ENCODE measurements at regions not wholly inside any gene's neighbourhood (a gene's known extent, or its start where the extent isn't known, plus 50 kb on each side); places are given as distances from the start of the nearest gene placed in this dataset.

DNA sequence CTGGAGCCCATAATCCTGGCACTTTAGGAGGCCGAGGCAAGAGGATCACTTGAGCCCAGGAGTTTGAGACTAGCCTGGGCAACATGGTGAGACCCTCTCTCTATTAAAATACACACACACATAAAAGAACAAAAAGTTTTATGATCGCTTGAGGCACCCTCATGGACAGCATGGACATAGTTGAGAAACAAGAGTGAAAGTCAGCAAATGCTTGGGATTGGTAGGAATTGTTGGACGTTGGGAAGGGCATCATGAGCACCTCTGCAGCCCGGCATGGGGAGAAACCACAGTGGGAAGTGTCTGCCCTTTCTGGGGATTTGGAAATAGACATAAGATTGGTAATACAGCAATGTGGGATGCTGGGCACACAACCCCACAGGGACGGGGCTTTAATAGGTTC, 231.9 kb upstream of the FOXN3 start:
- Histone ChIP-seq H3K27ac (ENCODE audit: low read depth in 2 of 2, low read length in 1 of 2) (no peak overlapping the region), H3K4me2 (no peak overlapping the region), H3K4me1 (ENCODE audit: control insufficient read depth in 1 of 2, insufficient read depth in 2 of 2, low read depth in 1 of 2, low read length in 1 of 2) (peaks cover 0 to 2% of the 10 kb centered on the region in 2 experiments; a peak in 1 of 4 replicates), H3K9me2 (no peaks in the 10 kb centered on the region), H3K79me2 (ENCODE audit: insufficient read depth) (no peaks in the 10 kb centered on the region), H3K9me3 (no peaks in the 10 kb centered on the region), H2AFZ (ENCODE audit: low read depth) (no peak overlapping the region), H3F3A (replicated peaks; ENCODE audit: insufficient read depth) (no peaks in the 10 kb centered on the region), H3K9ac (no peak overlapping the region), H3K27me3 (ENCODE audit: insufficient read depth) (no peaks in the 10 kb centered on the region), H3K4me3 (ENCODE audit: low read depth in 2 of 2, low read length in 1 of 2) (no peak overlapping the region), H4K20me1 (ENCODE audit: insufficient read depth) (no peaks in the 10 kb centered on the region), H3K36me3 (replicated peaks in 1 of 2; ENCODE audit: control insufficient read depth in 1 of 2, insufficient read depth in 2 of 2, low read length in 1 of 2) (no peaks in the 10 kb centered on the region)
- CTCF ChIA-PET, result interaction anchor here (0.9 kb wide), 1 partner anchor 9 kb away, joined by 3 read pairs; no protein-coding TSS in a partner anchor
- POLR2A ChIA-PET, result no interaction called here
- no peak for DNase-seq
- TF ChIP-seq MXI1 (IDR thresholded peaks at IDR 0.05; ENCODE audit: low read depth, low read length), result no peak
- TF ChIP-seq NRF1 (IDR thresholded peaks at IDR 0.05; ENCODE audit: low read depth, low read length), result no peak
- TF ChIP-seq, protein P1, sequence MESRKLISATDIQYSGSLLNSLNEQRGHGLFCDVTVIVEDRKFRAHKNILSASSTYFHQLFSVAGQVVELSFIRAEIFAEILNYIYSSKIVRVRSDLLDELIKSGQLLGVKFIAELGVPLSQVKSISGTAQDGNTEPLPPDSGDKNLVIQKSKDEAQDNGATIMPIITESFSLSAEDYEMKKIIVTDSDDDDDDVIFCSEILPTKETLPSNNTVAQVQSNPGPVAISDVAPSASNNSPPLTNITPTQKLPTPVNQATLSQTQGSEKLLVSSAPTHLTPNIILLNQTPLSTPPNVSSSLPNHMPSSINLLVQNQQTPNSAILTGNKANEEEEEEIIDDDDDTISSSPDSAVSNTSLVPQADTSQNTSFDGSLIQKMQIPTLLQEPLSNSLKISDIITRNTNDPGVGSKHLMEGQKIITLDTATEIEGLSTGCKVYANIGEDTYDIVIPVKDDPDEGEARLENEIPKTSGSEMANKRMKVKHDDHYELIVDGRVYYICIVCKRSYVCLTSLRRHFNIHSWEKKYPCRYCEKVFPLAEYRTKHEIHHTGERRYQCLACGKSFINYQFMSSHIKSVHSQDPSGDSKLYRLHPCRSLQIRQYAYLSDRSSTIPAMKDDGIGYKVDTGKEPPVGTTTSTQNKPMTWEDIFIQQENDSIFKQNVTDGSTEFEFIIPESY (IDR thresholded peaks at IDR 0.05; ENCODE audit: borderline replicate concordance, low read depth), result no peak
- TF ChIP-seq, protein P2, sequence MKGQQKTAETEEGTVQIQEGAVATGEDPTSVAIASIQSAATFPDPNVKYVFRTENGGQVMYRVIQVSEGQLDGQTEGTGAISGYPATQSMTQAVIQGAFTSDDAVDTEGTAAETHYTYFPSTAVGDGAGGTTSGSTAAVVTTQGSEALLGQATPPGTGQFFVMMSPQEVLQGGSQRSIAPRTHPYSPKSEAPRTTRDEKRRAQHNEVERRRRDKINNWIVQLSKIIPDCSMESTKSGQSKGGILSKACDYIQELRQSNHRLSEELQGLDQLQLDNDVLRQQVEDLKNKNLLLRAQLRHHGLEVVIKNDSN (IDR thresholded peaks at IDR 0.05; ENCODE audit: borderline replicate concordance, low read depth), result no peak
- TF ChIP-seq SMC3 (IDR thresholded peaks at IDR 0.05; ENCODE audit: low read depth, low read length), result no peak
- TF ChIP-seq CHD2 (IDR thresholded peaks at IDR 0.05; ENCODE audit: low read length, partially characterized antibody), result no peak
- no peak for TF ChIP-seq FOXM1 (IDR thresholded peaks at IDR 0.05; ENCODE audit: low read depth)
- TF ChIP-seq, protein P3, sequence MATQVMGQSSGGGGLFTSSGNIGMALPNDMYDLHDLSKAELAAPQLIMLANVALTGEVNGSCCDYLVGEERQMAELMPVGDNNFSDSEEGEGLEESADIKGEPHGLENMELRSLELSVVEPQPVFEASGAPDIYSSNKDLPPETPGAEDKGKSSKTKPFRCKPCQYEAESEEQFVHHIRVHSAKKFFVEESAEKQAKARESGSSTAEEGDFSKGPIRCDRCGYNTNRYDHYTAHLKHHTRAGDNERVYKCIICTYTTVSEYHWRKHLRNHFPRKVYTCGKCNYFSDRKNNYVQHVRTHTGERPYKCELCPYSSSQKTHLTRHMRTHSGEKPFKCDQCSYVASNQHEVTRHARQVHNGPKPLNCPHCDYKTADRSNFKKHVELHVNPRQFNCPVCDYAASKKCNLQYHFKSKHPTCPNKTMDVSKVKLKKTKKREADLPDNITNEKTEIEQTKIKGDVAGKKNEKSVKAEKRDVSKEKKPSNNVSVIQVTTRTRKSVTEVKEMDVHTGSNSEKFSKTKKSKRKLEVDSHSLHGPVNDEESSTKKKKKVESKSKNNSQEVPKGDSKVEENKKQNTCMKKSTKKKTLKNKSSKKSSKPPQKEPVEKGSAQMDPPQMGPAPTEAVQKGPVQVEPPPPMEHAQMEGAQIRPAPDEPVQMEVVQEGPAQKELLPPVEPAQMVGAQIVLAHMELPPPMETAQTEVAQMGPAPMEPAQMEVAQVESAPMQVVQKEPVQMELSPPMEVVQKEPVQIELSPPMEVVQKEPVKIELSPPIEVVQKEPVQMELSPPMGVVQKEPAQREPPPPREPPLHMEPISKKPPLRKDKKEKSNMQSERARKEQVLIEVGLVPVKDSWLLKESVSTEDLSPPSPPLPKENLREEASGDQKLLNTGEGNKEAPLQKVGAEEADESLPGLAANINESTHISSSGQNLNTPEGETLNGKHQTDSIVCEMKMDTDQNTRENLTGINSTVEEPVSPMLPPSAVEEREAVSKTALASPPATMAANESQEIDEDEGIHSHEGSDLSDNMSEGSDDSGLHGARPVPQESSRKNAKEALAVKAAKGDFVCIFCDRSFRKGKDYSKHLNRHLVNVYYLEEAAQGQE (IDR thresholded peaks at IDR 0.05; ENCODE audit: low read depth, low read length), result no peak
- TF ChIP-seq GATA2 (CRISPR knock-in tag; IDR thresholded peaks at IDR 0.05), result no peak
- no peak; the same call in 1 of the 2 replicates for TF ChIP-seq ELF1 (IDR thresholded peaks at IDR 0.05)
- TF ChIP-seq RCOR1 (IDR thresholded peaks at IDR 0.05; ENCODE audit: low read length), result no peak
- no peak for TF ChIP-seq TEAD4 (IDR thresholded peaks at IDR 0.05; ENCODE audit: borderline replicate concordance, insufficient read depth)
- no peak for TF ChIP-seq TAF1 (IDR thresholded peaks at IDR 0.05; ENCODE audit: borderline replicate concordance, low read depth, low read length)
- no peak for TF ChIP-seq FOSL2 (IDR thresholded peaks at IDR 0.05; ENCODE audit: borderline replicate concordance, low read depth)
- TF ChIP-seq GABPA (IDR thresholded peaks at IDR 0.05; ENCODE audit: low read depth), result no peak
- no peak for TF ChIP-seq RFX5 (IDR thresholded peaks at IDR 0.05; ENCODE audit: low read length)
- TF ChIP-seq USF2 (IDR thresholded peaks at IDR 0.05; ENCODE audit: borderline replicate concordance, low read depth, low read length), result no peak
- no peak for TF ChIP-seq JUND (IDR thresholded peaks at IDR 0.05)
- no peak for TF ChIP-seq EP300 (IDR thresholded peaks at IDR 0.05; ENCODE audit: borderline replicate concordance in 1 of 2, low read depth in 1 of 2, low read length in 1 of 2)
- WGBS (ENCODE audit: low lambda C conversion rate), result 53% methylated on average over 5 of the region's 5 CpGs
